GM19035 (cell line): ENCODE measurements at regions not wholly inside any gene's neighbourhood (a gene's known extent, or its start where the extent isn't known, plus 50 kb on each side); places are given as distances from the start of the nearest gene placed in this dataset.

Source experiments
- ATAC-seq: cut with Tn5 transposase; IDR thresholded peaks from one replicate; pipeline ENCODE4 v1.9.1; 2021; ENCODE audit not compliant: unreplicated experiment

DNA sequence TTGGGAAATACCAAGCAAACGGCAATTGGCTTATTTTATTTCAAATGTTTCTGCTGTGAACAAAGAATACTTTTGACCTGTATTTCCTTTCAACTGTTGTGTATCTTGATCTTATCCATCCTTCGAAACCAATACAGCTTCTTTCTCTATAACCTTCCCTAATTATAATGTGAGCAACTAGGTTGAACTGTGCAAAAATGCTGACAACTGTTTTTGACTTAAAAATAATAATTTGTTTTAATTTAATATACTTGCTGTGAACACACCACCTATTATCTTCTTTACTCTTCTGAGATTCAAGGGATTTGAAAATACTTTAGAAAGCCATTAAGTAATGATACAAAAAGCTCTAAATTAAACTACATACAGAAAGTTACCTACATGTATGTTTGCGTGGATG lies 682.5 kb upstream of the CCDC179 start:
- no peak for ATAC-seq

DNA sequence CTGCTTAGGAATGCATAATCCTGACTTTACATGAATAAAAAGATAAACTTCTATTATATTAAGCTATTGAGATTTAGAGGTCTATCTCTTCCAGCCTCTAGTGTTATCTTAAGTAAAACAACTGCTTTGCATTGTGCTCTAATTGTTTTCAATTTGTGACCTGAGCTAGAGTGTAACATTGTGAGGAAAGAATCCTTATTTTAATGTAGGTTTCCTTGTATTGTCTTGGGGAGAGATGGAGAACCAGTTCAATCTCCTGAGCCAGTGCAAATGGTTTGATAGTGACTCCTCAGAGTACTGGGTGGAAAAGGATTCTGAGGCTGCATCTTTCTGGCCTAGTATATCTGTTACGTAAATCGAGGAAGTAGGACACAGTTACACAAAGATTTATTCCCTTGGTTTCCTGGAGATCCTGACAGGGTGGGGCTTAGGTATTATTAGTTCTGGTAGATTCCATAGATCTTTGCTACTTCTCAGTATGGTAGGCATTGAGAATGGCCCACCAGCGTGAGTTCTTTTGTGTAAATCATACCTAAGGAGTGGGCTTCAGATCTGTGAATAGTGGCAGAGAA lies 683.5 kb upstream of the CCDC179 start:
- ATAC-seq, result no peak

DNA sequence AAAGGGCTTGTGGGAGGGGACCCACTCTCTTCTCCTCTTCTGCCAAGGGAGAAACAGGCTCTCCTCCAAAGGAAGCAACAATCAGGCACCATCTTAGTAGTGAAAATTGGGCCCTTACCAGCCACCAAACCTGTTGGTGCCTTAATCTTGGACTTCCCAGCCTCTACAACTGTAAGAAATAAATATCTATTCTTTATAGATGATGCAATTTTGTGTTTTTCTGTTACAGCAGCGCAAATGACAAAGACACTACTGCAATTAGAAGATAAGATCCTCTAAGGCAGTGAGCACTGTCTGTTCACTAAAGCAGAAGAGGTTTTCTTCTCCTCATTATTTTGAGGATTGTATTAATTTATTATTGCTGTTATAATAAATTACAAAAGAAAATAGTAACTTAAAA lies 691.4 kb upstream of the CCDC179 start:
- no peak for ATAC-seq

DNA sequence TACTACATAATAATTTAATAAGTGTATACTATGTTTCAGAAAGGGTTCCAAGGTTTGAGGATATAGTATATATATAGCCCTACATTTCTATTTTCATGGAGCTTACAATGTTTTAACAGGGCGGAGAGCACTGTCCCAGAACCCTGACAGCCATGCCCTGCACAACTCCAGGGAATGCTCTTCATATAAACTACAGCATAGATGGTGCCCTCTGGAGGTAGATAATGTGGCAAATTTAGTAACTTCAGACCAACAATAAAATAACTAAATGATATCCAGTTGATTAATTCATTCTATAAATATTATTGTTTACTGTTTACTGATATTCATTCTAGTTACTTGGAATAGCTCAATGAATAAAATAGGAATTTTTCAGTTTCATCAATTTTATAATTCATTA lies 693.7 kb upstream of the CCDC179 start:
- no peak for ATAC-seq

DNA sequence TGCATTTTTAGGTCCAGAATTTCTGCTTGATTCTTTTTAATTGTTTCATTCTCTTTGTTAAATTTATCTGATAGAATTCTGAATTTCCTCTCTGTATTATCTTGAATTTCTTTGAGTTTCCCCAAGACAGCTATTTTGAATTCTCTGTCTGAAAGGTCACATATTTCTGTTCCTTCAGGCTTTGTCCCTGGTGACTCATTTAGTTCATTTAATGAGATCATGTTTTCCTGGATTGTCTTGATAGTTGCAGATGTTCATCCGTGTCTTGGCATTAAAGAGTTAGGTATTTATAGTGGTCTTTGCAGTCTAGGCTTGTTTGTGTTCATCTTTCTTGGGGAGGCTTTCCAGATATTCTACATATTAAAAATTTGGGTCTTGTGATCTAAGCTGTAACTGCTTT lies 694.8 kb upstream of the CCDC179 start:
- no peak for ATAC-seq

DNA sequence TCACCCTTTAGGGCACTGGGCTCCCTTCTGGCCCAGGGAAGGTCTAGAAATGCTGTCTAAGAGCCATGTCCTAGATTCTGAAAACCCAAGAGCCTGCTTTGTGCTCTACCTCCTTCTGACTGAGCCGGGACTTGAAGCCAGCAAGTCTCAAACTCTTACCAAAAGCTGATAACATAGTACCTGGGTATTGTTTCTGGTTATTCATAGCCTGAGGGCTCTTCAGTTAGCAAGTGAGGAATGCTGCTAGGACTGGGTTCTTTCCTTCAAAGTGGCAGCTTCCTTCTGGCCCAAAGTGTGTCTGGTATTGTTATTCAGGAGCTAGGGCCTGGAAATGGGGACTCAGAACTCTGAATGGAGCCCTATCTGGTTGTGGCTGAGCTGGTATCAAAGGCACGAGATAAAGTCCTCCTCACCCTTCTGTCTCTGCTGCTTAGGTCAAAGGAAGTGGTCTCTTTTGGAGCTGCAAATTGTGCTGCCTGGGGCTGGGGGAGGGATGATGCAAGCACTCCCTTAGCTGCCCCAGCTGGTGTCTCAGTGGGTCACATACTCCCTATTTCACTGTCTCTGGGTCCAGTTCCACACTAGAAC lies 696.0 kb upstream of the CCDC179 start:
- no peak for ATAC-seq

DNA sequence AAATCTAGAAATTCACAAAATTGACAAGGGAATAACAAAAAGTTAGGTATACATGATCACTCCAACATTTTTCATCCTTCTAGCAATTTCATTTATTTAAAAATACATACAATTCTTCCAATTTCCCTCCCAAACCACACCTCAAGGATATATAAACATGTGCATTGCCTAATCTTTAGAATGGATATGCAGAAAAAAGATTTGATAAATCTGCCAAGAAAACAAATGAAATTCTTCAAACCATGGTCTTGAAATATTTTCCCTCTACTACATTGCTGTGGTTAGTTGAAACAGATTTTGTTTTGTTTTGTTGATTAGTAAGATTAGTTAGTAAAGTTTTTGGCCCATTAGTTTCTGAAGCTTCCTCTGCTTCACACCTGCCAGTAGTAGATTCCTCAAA lies 703.3 kb upstream of the CCDC179 start:
- ATAC-seq, result no peak

DNA sequence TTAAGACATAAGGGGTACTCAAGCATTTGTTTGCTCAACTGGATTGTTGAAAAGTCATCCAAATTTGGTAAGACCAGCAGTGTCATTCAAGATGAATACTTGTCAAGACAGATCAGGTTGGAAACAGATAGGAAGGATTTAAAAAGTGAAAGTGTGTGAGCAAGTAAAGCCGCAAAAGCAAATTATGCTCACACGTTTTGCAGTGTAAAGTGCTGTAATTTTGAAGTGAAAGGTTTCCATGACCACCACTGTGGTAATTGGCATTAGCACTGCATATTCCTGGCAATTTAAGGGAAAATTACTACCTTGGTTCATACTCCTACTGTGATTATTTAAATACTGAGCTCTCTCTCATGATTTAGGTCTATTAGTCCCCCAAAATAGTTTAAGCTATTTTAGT lies 704.1 kb upstream of the CCDC179 start:
- no peak for ATAC-seq

DNA sequence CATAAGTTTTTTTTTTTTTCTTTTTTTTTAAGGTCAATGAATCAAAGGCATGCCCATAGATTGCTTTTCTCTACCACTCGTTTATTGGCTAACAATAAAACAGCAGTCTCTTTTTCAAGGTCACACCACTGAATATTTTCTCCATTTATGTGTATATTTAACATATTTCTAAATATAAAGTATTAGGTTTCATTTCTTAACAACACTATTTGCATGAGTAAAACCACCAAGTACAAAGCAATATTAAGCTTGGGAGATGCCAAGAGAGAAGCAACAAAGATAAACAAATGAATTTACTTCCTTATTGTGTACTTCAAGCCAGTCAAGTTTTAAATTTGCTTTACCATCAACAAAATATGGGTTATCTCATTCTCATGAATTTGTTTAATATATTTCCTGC lies 708.9 kb upstream of the CCDC179 start:
- peak; percentile 49 for ATAC-seq

DNA sequence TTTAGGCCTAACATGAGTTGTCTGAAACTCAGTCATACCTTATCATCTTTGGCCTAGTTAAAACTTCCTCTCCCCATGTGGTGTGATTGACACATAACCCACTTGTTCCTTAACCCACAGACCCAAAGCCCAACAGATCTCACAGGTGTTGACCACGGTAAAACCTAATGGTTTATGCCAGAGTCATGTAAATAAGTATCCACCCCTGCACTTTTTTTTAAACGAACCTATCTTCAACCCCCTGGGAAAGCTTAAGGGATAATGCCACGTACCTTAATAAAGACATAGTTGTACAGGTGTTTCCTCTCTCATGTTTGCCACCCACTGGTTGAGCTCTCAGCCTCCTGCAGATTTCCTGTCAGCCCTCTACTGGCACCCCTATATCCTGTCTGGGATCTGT lies 709.3 kb upstream of the CCDC179 start:
- peak; percentile 81 for ATAC-seq

DNA sequence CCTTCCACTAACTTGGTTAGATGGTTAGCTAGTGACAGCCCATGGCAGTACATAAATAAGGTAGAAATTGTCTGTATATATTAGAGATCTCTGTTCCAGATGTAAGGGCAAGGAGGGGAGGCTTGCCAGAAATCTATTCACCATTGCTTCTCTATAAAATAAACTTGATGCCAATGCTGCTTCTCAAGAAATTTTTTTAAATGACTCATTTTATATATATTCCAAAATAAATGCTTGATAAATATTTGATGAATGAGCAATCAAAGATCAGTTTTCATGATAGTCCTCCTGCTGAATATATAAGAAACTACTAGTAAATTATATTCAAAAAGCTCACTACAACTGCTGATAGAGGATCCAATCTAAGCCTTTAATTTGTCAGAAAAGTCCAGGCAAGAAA lies 710.6 kb upstream of the CCDC179 start:
- ATAC-seq, result no peak

DNA sequence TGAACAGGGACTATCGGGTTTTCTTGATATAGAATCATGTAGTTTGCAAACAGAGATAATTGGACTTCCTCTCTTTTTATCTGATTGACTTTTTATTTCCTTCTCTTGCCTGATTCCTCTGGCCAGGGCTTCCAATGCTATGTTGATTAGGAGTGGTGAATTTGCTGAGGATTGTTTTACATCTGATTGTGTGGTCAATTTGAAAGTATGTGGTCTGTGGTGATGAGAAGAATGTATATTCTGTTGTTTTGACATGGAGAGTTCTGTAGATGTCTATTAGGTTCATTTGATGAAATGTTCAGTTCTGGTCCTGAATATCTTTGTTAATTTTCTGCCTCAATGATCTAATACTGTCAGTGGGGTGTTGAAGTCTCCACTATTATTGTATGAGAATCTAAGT lies 713.2 kb upstream of the CCDC179 start:
- no peak for ATAC-seq

DNA sequence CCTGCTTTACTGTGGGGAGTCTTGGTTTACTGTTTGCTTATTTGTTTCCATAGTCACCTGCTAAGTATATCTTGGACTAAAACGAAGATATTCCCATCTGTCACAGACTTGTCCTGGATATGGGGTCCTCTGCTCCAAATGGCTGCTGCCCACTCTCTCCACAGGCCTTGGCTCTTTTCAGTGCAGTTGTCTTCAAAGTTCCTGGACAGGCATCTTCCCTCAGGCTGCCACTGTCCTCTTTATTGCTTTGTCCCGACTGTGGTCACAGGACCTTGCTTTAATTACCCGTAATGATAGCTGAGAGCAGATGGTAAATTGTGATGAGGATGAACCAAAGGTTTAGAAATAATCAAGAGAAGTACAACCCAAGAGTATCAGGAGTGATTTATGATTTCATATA lies 713.9 kb upstream of the CCDC179 start:
- no peak for ATAC-seq

DNA sequence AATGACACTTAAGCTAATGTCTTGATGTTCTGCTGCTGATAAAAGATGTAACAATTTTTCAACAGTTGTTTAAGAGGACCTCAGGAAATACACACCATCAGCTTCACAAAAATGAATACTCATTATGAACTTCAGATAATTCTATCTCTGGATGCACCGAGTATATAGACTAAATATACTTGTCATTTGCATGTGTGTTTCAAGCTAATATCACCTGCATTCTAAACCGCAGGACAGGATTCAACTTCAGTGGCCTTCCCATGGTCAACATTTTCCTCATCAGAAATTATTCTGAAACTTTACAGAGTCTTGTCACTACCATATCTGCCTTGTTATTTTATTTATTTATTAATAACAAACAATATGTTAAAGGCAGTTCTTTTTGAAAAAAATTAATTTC lies 717.0 kb upstream of the CCDC179 start:
- ATAC-seq, result no peak

DNA sequence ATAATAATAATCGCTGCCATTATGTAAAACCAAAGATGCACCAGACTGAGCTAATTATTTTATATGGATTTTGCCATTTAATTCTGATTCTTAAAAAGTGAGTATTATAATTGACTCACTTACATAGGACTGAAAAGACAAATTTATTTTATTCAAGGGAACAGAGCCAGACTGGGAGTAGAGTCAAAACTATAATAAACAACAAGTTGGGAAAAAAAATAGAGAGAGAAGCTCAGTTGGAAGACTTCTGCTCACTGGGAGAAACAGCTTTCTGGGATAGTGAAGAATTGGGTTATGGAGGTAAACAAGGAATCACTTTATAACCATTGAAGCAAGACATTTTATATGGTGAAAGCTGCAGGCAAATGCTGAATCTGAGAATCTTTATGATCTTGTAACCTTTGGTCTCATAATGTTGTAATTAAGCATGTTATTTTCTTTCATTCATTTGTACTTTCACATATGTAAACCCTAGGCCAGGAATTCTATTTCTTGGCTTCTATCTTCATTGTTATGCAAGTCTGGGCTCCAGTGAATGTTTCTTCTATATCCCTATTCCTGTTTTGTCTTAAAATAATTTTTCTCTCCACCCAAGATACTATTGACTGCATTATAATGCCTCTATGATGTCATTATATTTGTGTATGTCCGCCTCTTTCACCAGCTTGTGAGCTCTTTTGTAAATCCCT lies 725.3 kb upstream of the CCDC179 start:
- no peak for ATAC-seq

DNA sequence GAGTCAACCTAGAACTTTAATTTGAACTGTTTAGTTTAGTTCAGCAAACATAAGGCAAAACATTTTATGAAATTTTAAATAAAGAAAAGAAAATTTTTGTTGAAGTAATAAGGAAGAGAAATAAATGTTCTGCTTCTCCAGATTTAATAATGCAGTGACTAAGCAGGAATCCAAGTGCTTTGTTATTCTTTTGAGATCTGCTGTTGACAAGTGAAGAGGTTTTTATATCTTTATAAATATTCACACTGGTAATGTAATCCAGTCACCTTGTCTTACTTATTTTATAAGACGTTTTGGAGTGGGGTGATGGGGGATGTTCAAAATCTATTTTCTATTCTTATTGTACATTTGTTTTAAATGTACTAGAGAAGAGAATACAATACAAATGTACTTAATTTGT lies 725.9 kb upstream of the CCDC179 start:
- ATAC-seq, result no peak

DNA sequence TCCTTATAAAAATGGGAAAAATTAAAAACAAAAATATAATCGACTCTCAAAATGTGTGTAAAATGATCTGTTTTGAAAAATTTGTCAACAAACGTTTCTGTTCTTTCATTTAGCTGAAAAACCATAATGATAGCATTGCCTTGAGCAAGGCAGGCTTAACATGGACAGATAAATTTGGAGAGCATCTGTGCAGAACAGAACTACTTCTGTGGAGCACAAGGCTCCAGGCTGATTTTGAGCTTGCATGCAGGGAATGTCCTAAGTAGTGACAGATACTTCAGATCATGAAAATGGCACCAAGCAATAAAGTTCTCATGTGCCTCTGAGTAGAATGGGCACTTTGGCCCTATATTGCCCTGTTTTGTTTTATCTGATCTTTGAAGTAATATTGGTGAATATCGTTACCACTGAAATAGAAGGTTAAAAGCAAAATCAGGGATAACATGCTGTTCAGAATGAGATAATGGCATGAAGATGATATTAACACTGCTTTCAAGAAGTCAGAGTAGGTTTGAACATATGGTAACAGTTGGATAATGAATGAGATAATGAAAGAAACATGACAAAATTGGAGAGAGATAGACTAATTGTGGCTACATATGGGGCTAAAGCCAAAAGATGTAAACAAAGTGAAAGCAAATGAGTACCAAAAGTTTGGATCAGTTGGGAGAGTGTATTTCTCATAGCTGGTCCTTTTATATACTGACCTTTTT lies 730.5 kb upstream of the CCDC179 start:
- no peak for ATAC-seq

DNA sequence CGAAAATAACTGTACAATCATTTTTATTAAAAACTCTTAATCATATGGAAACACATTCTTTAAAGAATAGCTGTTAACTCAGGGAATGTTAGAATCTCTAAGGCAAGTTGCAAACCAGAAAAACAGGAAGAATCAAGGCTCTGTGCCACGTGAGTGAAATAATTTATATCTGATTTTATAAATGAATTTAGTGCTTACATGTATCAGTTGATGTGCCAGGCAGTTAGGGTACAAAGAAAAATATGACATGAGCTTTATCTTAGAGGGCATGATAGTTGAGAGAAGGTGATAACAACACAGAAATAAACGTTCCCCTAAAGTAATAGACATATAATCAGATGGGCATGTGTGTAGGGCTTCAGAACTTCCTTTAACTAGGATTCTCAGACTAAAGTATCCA lies 734.5 kb upstream of the CCDC179 start:
- ATAC-seq, result no peak

DNA sequence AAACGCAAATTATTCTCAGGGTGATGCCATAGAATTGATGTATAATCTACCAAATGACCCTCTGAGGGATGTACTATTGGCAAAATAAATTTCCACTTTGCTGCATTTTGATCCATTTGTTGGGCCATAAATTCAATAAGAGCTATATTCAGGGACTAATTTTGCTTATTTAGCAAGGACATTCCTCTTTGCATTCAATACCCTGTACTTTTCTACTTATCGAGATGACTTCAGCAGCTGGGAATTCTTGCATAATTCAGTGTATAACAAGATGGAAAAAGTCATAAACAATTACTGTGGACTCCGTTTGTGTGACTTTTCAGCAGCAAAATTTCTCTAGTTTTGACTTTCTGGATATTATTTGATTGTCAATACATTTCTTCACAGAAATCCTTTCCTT lies 744.7 kb upstream of the CCDC179 start:
- no peak for ATAC-seq

DNA sequence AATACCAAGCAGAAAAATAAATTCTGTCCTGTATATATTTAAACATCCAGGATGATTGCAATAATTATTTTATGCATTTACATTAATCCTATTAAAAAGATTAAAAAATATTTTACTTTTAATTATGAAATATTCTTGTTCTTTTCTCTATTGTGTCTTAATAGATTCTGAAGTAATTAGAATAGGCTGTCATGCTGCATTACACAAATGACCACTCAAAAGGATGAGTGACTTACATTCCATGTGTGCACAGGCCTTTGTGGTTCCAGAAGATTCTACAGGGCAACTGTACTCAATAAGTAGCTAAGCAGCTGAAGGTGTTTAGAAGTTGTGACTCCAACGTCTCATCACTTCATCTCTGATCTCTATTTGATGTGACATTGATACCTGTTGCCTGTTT lies 745.9 kb upstream of the CCDC179 start:
- ATAC-seq, result no peak

DNA sequence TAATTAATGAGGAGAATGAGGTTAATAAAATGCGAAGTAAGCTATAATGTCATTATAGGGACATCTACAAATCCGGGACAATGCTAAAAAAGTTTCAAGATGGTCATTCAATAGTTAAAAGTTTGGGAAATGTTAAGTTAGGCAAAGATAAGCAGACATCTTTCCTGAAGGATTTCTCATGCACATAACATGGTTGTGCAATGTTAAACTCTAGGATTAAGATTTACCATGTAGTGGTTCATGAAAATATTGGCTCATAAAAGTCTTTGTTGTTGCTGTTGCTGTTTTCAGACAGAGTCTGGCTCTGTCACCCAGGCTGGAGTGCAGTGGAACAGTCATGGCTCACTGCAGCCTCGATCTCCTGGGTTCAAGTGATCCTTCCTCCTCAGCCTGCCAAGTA lies 751.5 kb upstream of the CCDC179 start:
- no peak for ATAC-seq

DNA sequence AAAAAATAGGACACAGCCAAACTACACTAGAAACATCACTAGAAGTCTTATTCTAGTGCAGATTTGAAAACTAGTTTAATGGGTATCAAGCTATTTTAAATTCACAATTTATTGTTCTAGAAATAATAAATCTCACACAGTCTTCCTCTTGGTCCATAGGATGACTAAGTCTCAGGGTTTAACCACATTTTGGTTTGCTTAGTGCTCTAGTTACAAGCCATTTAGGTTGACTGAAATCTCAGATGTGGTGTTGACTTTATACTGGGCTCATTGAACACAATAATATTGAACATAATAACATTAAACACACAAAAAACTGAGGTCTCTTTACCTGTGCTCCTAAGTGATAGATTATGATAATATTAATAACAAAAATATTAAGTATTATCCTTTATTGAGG lies 760.3 kb upstream of the CCDC179 start:
- ATAC-seq, result no peak
